SK-N-SH (cell line): ENCODE measurements at regions not wholly inside any gene's neighbourhood (a gene's known extent, or its start where the extent isn't known, plus 50 kb on each side); places are given as distances from the start of the nearest gene placed in this dataset.
A peak's percentile ranks its signal among the peaks of the same experiment; 100 is the strongest.

Experiments
- CTCF ChIA-PET: fragments of 300-600, 350-600 bp; formaldehyde crosslinking; extraction: SDS; loops from one replicate; lab custom pipeline; 2021; lab: Yijun Ruan, JAX
- POLR2A ChIA-PET: fragments of 350-600 bp; sonication (Branson Sonifier 250); formaldehyde crosslinking; extraction: SDS; loops from one replicate; lab custom pipeline; 2020; ENCODE audit warnings: antibody characterized with exemption, inconsistent platforms; lab: Yijun Ruan, JAX
- DNase-seq: peaks from one replicate; pipeline ENCODE4 v3.0.0; 2012
- H2AFZ ChIP-seq: fragments of 200-600 bp; sonication (generic); 2 replicates; pipeline ENCODE4 v1.8.1; 2016; ENCODE audit warnings: antibody characterized with exemption, mild to moderate bottlenecking, low read depth
- H3F3A ChIP-seq: fragments of 200-600 bp; sonication (generic); replicated peaks from 2 replicates; pipeline ENCODE3; 2016; ENCODE audit warnings: antibody characterized with exemption, mild to moderate bottlenecking; ENCODE audit not compliant: insufficient read depth
- H3K27ac ChIP-seq, 2 experiments: fragments of 200-500 bp in 1 of 2; fragments of 200-600 bp in 1 of 2; sonication (Bioruptor generic) in 1 of 2; sonication (generic), shearing (Covaris generic) in 1 of 2; 2 replicates each; pipeline versions ENCODE4 v1.5.1 to v1.6.1; 2014 to 2016; ENCODE audit warnings: low read depth in 2 of 2, inconsistent platforms in 1 of 2, low read length in 1 of 2, mild to moderate bottlenecking in 1 of 2, mixed read lengths in 1 of 2
- H3K27me3 ChIP-seq: fragments of 200-600 bp; sonication (generic), shearing (Covaris generic); 2 replicates; pipeline ENCODE4 v1.6.1; 2016; ENCODE audit warnings: mixed run types; ENCODE audit not compliant: insufficient read depth
- H3K36me3 ChIP-seq, 2 experiments: fragments of 200-500 bp in 1 of 2; fragments of 200-600 bp in 1 of 2; sonication (Bioruptor generic) in 1 of 2; sonication (generic) in 1 of 2; replicated peaks in 1 of 2; 2 replicates each; pipeline versions ENCODE3 to v1.5.1; 2014 to 2016; ENCODE audit warnings: low read length in 1 of 2, mild to moderate bottlenecking in 1 of 2; ENCODE audit not compliant: insufficient read depth in 2 of 2, control insufficient read depth in 1 of 2
- H3K4me1 ChIP-seq, 2 experiments: fragments of 200-500 bp in 1 of 2; fragments of 200-600 bp in 1 of 2; sonication (Bioruptor generic) in 1 of 2; sonication (generic), shearing (Covaris generic) in 1 of 2; 2 replicates each; pipeline versions ENCODE4 v1.5.1 to v1.6.1; 2014 to 2016; ENCODE audit warnings: low read depth in 1 of 2, low read length in 1 of 2, mixed run types in 1 of 2; ENCODE audit not compliant: insufficient read depth in 2 of 2, control insufficient read depth in 1 of 2
- H3K4me2 ChIP-seq: fragments of 200-600 bp; sonication (generic), shearing (Covaris generic); 2 replicates; pipeline ENCODE4 v1.6.1; 2017; ENCODE audit warnings: mixed run types
- H3K4me3 ChIP-seq, 2 experiments: fragments of 200-500 bp in 1 of 2; fragments of 200-600 bp in 1 of 2; sonication (Bioruptor generic) in 1 of 2; sonication (generic), shearing (Covaris generic) in 1 of 2; 2 replicates each; pipeline versions ENCODE4 v1.5.1 to v1.8.1; 2014 to 2016; ENCODE audit warnings: low read depth in 2 of 2, inconsistent platforms in 1 of 2, low read length in 1 of 2, mild to moderate bottlenecking in 1 of 2, mixed read lengths in 1 of 2, moderate library complexity in 1 of 2
- H3K79me2 ChIP-seq: fragments of 200-600 bp; sonication (generic); 2 replicates; pipeline ENCODE4 v1.8.1; 2017; ENCODE audit warnings: mild to moderate bottlenecking; ENCODE audit not compliant: insufficient read depth
- H3K9ac ChIP-seq: fragments of 200-600 bp; sonication (generic); 2 replicates; pipeline ENCODE4 v1.6.1; 2017; ENCODE audit warnings: mixed run types
- H3K9me2 ChIP-seq: fragments of 200-600 bp; sonication (generic); 2 replicates; pipeline ENCODE4 v1.6.1; 2017; ENCODE audit warnings: mixed run types
- H3K9me3 ChIP-seq: fragments of 200-600 bp; sonication (generic); 2 replicates; pipeline ENCODE4 v1.6.1; 2017; ENCODE audit warnings: mixed run types, mild to moderate bottlenecking, moderate library complexity
- H4K20me1 ChIP-seq: fragments of 200-600 bp; sonication (generic); 2 replicates; pipeline ENCODE4 v1.6.1; 2017; ENCODE audit warnings: mild to moderate bottlenecking, mixed run types; ENCODE audit not compliant: insufficient read depth
- CHD2 ChIP-seq: fragments of 150-350 bp; IDR thresholded peaks from 2 replicates; pipeline ENCODE4 v1.6.1; 2018; ENCODE audit warnings: low read length; ENCODE audit not compliant: partially characterized antibody
- ELF1 ChIP-seq: IDR thresholded peaks from 2 replicates; pipeline ENCODE4 v1.4.0; 2012
- EP300 ChIP-seq, 2 experiments: IDR thresholded peaks; 2 replicates each; pipeline versions ENCODE4 v1.4.0 to v1.6.1; 2012; ENCODE audit warnings: borderline replicate concordance in 1 of 2, low read depth in 1 of 2, low read length in 1 of 2
- EZH2phosphoT487 ChIP-seq: fragments of 200-600 bp; sonication (generic); IDR thresholded peaks from 2 replicates; pipeline ENCODE4 v1.6.1; 2017; ENCODE audit warnings: low read depth, mixed run types, mild to moderate bottlenecking, antibody characterized with exemption, moderate library complexity, borderline replicate concordance
- FOXM1 ChIP-seq: IDR thresholded peaks from 2 replicates; pipeline ENCODE4 v1.4.0; 2012; ENCODE audit warnings: low read depth, mild to moderate bottlenecking
- GABPA ChIP-seq: IDR thresholded peaks from 2 replicates; pipeline ENCODE4 v1.4.0; 2012; ENCODE audit warnings: low read depth, mild to moderate bottlenecking
- GATA2 ChIP-seq: sonication (generic); formaldehyde crosslinking; IDR thresholded peaks from 2 replicates; pipeline ENCODE4 v1.5.0; 2020; ENCODE audit warnings: mild to moderate bottlenecking, missing genetic modification reagents
- JUND ChIP-seq: IDR thresholded peaks from 2 replicates; pipeline ENCODE4 v1.4.0; 2012
- MXI1 ChIP-seq: IDR thresholded peaks from 2 replicates; pipeline ENCODE4 v1.6.1; 2012; ENCODE audit warnings: mild to moderate bottlenecking, low read depth, low read length, improper control_type of control experiment
- NFIC ChIP-seq: IDR thresholded peaks from 2 replicates; pipeline ENCODE4 v1.4.0; 2012; ENCODE audit warnings: borderline replicate concordance
- NRF1 ChIP-seq: IDR thresholded peaks from 2 replicates; pipeline ENCODE4 v1.6.1; 2012; ENCODE audit warnings: low read depth, mild to moderate bottlenecking, low read length
- RFX5 ChIP-seq: IDR thresholded peaks from 2 replicates; pipeline ENCODE4 v1.6.1; 2012; ENCODE audit warnings: mild to moderate bottlenecking, improper control_type of control experiment, low read length
- RXRA ChIP-seq: IDR thresholded peaks from 2 replicates; pipeline ENCODE4 v1.4.0; 2012; ENCODE audit warnings: low read depth, mild to moderate bottlenecking, borderline replicate concordance
- SIN3A ChIP-seq: IDR thresholded peaks from 2 replicates; pipeline ENCODE4 v1.6.1; 2012; ENCODE audit warnings: low read depth, mild to moderate bottlenecking, low read length, moderate library complexity, borderline replicate concordance
- SMC3 ChIP-seq: IDR thresholded peaks from 2 replicates; pipeline ENCODE4 v1.6.1; 2012; ENCODE audit warnings: low read depth, low read length, improper control_type of control experiment
- TAF1 ChIP-seq: IDR thresholded peaks from 2 replicates; pipeline ENCODE4 v1.6.1; 2012; ENCODE audit warnings: low read depth, mild to moderate bottlenecking, low read length, moderate library complexity, borderline replicate concordance
- TEAD4 ChIP-seq: IDR thresholded peaks from 2 replicates; pipeline ENCODE4 v1.4.0; 2012; ENCODE audit warnings: mild to moderate bottlenecking, borderline replicate concordance; ENCODE audit not compliant: insufficient read depth
- WGBS: methylation state at CpG from one replicate; pipeline ENCODE4 v1.1.6; 2017; ENCODE audit warnings: low lambda C conversion rate; 5-methylcytosine and 5-hydroxymethylcytosine counted together
- TF ChIP-seq, protein P1 (sequence below): fragments of 200-600 bp; sonication (generic); IDR thresholded peaks from 2 replicates; pipeline ENCODE4 v1.6.1; 2017; ENCODE audit warnings: antibody characterized with exemption, mild to moderate bottlenecking, moderate library complexity
- TF ChIP-seq, protein P2 (sequence below): IDR thresholded peaks from 2 replicates; pipeline ENCODE4; 2012
- TF ChIP-seq, protein P3 (sequence below): IDR thresholded peaks from 2 replicates; pipeline ENCODE4 v1.4.0; 2012; ENCODE audit warnings: low read depth, borderline replicate concordance
- TF ChIP-seq, protein P4 (sequence below): fragments of 150-350 bp; IDR thresholded peaks from 2 replicates; pipeline ENCODE4 v1.6.1; 2016; ENCODE audit warnings: mild to moderate bottlenecking, low read depth, low read length
- TF ChIP-seq, protein P5 (sequence below): fragments of 150-350 bp; IDR thresholded peaks from 2 replicates; pipeline ENCODE4 v1.6.1; 2017; ENCODE audit warnings: antibody characterized with exemption, low read length, low read depth, borderline replicate concordance

DNA sequence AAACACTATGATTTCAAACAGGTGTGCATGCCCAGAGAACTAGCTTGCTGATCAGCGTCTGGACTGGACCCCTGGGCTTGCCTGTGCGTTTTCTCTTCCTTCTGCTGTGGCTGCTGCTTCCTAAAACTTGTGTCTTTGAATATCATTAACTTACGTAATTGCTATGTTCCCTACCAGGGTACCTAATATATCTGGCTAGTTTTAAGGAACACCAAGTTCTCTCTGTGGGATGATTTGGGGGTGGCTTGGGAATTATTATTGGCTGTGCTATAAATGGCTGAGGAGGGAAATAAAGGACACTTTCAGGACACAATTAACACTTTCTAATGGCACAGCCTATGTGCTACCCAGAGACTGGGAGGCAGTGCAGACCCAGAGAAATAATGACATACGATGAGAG lies 606.0 kb upstream of the RBFOX1 start:
- ChIA-PET CTCF (no interaction called here), POLR2A (no interaction called here)
- H3K27ac ChIP-seq = no peak overlapping the region
- H3K27me3 ChIP-seq = no peaks in the 10 kb centered on the region
- no peaks in the 10 kb centered on the region for H3F3A ChIP-seq
- H3K9me2 ChIP-seq = no peaks in the 10 kb centered on the region
- H4K20me1 ChIP-seq = no peaks in the 10 kb centered on the region
- no peaks in the 10 kb centered on the region for H3K36me3 ChIP-seq
- no peaks in the 10 kb centered on the region for H3K79me2 ChIP-seq
- no peak for TF ChIP-seq FOXM1
- TF ChIP-seq EP300 (IDR thresholded peaks at IDR 0.05; ENCODE audit: borderline replicate concordance in 1 of 2, low read depth in 1 of 2, low read length in 1 of 2) = no peak
- TF ChIP-seq, protein P1, sequence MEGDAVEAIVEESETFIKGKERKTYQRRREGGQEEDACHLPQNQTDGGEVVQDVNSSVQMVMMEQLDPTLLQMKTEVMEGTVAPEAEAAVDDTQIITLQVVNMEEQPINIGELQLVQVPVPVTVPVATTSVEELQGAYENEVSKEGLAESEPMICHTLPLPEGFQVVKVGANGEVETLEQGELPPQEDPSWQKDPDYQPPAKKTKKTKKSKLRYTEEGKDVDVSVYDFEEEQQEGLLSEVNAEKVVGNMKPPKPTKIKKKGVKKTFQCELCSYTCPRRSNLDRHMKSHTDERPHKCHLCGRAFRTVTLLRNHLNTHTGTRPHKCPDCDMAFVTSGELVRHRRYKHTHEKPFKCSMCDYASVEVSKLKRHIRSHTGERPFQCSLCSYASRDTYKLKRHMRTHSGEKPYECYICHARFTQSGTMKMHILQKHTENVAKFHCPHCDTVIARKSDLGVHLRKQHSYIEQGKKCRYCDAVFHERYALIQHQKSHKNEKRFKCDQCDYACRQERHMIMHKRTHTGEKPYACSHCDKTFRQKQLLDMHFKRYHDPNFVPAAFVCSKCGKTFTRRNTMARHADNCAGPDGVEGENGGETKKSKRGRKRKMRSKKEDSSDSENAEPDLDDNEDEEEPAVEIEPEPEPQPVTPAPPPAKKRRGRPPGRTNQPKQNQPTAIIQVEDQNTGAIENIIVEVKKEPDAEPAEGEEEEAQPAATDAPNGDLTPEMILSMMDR = no peak
- TF ChIP-seq, protein P2, sequence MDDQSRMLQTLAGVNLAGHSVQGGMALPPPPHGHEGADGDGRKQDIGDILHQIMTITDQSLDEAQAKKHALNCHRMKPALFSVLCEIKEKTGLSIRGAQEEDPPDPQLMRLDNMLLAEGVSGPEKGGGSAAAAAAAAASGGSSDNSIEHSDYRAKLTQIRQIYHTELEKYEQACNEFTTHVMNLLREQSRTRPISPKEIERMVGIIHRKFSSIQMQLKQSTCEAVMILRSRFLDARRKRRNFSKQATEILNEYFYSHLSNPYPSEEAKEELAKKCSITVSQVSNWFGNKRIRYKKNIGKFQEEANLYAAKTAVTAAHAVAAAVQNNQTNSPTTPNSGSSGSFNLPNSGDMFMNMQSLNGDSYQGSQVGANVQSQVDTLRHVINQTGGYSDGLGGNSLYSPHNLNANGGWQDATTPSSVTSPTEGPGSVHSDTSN = no peak
- TF ChIP-seq TEAD4 = no peak
- H3K4me3 ChIP-seq = no peak overlapping the region
- H3K9ac ChIP-seq = no peak overlapping the region
- no peaks in the 10 kb centered on the region for H3K9me3 ChIP-seq
- no peaks in the 10 kb centered on the region for H3K4me1 ChIP-seq
- no peak overlapping the region for H2AFZ ChIP-seq
- H3K4me2 ChIP-seq = no peak overlapping the region
- DNase-seq = no peak
- WGBS = 23% methylated on average over 4 of the region's 4 CpGs

DNA sequence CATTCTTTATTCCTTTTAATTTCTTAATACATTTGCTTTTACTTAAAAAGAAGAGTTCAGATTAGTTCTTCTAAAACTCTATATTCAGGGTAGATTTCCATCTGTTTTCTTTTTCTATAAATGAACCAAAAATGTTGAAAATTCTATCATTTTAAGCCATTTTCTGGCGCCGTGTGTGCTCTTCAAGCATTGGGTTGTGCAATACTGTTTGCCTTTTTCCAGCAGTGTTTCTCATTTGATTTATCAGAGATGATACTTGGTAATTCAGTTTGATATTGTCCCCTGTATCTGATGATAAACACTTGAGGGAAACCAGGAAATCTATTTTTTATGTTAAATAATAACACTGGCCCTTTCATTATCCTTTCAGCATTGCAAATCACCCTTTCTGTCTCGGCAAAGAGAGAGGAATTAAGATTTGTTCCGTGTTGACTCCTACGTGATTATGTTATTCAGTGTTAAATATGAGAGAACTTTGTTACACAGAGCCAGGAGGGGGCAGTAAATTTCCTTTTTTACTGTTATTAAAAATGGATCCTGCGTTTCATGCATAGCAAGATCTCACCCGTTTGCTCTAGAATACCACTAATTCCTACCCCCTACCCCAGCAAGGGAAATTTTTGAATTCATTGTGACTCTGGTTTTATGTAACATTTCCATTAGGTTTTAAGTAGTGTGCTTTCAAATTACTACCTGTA lies 606.9 kb upstream of the RBFOX1 start:
- 5% methylated on average over 7 of the region's 7 CpGs for WGBS
- CTCF ChIA-PET = no interaction called here
- TF ChIP-seq, protein P3, sequence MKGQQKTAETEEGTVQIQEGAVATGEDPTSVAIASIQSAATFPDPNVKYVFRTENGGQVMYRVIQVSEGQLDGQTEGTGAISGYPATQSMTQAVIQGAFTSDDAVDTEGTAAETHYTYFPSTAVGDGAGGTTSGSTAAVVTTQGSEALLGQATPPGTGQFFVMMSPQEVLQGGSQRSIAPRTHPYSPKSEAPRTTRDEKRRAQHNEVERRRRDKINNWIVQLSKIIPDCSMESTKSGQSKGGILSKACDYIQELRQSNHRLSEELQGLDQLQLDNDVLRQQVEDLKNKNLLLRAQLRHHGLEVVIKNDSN = no peak
- TF ChIP-seq NFIC (no peak), JUND (no peak), CHD2 (no peak), EP300 (IDR thresholded peaks at IDR 0.05; ENCODE audit: borderline replicate concordance in 1 of 2, low read depth in 1 of 2, low read length in 1 of 2) (no peak), RXRA (no peak), ELF1 (no peak), EZH2phosphoT487 (no peak), TEAD4 (no peak), RFX5 (no peak), MXI1 (no peak), SMC3 (no peak), GATA2 (CRISPR knock-in tag) (no peak), TAF1 (no peak), GABPA (no peak), NRF1 (no peak), SIN3A (no peak)
- TF ChIP-seq, protein P4, sequence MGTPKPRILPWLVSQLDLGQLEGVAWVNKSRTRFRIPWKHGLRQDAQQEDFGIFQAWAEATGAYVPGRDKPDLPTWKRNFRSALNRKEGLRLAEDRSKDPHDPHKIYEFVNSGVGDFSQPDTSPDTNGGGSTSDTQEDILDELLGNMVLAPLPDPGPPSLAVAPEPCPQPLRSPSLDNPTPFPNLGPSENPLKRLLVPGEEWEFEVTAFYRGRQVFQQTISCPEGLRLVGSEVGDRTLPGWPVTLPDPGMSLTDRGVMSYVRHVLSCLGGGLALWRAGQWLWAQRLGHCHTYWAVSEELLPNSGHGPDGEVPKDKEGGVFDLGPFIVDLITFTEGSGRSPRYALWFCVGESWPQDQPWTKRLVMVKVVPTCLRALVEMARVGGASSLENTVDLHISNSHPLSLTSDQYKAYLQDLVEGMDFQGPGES = no peak
- TF ChIP-seq, protein P5, sequence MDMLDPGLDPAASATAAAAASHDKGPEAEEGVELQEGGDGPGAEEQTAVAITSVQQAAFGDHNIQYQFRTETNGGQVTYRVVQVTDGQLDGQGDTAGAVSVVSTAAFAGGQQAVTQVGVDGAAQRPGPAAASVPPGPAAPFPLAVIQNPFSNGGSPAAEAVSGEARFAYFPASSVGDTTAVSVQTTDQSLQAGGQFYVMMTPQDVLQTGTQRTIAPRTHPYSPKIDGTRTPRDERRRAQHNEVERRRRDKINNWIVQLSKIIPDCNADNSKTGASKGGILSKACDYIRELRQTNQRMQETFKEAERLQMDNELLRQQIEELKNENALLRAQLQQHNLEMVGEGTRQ = no peak
- peak; percentile 5 for DNase-seq
- Histone ChIP-seq H3K27ac (no peak overlapping the region), H3K9ac (no peak overlapping the region), H2AFZ (no peak overlapping the region), H3K9me2 (no peaks in the 10 kb centered on the region), H3F3A (no peaks in the 10 kb centered on the region), H3K9me3 (no peaks in the 10 kb centered on the region), H3K4me2 (no peak overlapping the region), H4K20me1 (no peaks in the 10 kb centered on the region), H3K4me3 (no peak overlapping the region), H3K4me1 (no peaks in the 10 kb centered on the region), H3K36me3 (no peaks in the 10 kb centered on the region), H3K27me3 (no peaks in the 10 kb centered on the region), H3K79me2 (no peaks in the 10 kb centered on the region)
- POLR2A ChIA-PET = no interaction called here
